CD4-positive, alpha-beta T cell treated with Interleukin-21 for 1 hour (primary cell): ENCODE measurements at regions not wholly inside any gene's neighbourhood (a gene's known extent, or its start where the extent isn't known, plus 50 kb on each side); places are given as distances from the start of the nearest gene placed in this dataset.
"Not testable (repeated sequence)": the region's sequence is repeated elsewhere in the genome, so short reads cannot be mapped to it uniquely, and the experiment has no call there.

ENCODE experiments used
- DNase-seq: peaks from one replicate; pipeline ENCODE4 v3.0.0-alpha.2; 2020

GRCh38 chr5:84783003-84783402 is 398.3 kb upstream of the EDIL3 start:
- DNase-seq: no peak

GRCh38 chr5:84779186-84779585 is 394.5 kb upstream of the EDIL3 start:
- DNase-seq: no peak

- no peak for DNase-seq
These were observed 379.5 kb upstream of the EDIL3 start for GRCh38 chr5:84764227-84764626.

GRCh38 chr5:84758008-84758407 is 373.3 kb upstream of the EDIL3 start:
- DNase-seq: no peak

GRCh38 chr5:84752780-84753179 is 368.1 kb upstream of the EDIL3 start:
- DNase-seq: no peak

- no peak for DNase-seq
These were observed 363.6 kb upstream of the EDIL3 start for GRCh38 chr5:84748313-84748712.

GRCh38 chr5:84746280-84746679 is 361.6 kb upstream of the EDIL3 start:
- not testable (repeated sequence) for DNase-seq

- no peak for DNase-seq
These were observed 356.4 kb upstream of the EDIL3 start for GRCh38 chr5:84741056-84741455.

- no peak for DNase-seq
These were observed 344.6 kb upstream of the EDIL3 start for GRCh38 chr5:84729326-84729725.

GRCh38 chr5:84727708-84728107 is 343.0 kb upstream of the EDIL3 start:
- DNase-seq: no peak

GRCh38 chr5:84725946-84726570 is 341.4 kb upstream of the EDIL3 start:
- no peak for DNase-seq

GRCh38 chr5:84724683-84725082 is 340.0 kb upstream of the EDIL3 start:
- DNase-seq: no peak

GRCh38 chr5:84724181-84724580 is 339.5 kb upstream of the EDIL3 start:
- DNase-seq: no peak

GRCh38 chr5:84718377-84718776 is 333.7 kb upstream of the EDIL3 start:
- DNase-seq: no peak

GRCh38 chr5:84715686-84716085 is 331.0 kb upstream of the EDIL3 start:
- DNase-seq: no peak

GRCh38 chr5:84715091-84715490 is 330.4 kb upstream of the EDIL3 start:
- DNase-seq: no peak

GRCh38 chr5:84709075-84709474 is 324.4 kb upstream of the EDIL3 start:
- DNase-seq: no peak

GRCh38 chr5:84706678-84707641 is 322.3 kb upstream of the EDIL3 start:
- DNase-seq: no peak

- DNase-seq: not testable (repeated sequence)
These were observed 315.9 kb upstream of the EDIL3 start for GRCh38 chr5:84700545-84700944.

- no peak for DNase-seq
These were observed 312.0 kb upstream of the EDIL3 start for GRCh38 chr5:84696651-84697050.

GRCh38 chr5:84695330-84695729 is 310.6 kb upstream of the EDIL3 start:
- DNase-seq: no peak

GRCh38 chr5:84693256-84693655 is 308.6 kb upstream of the EDIL3 start:
- DNase-seq: no peak

GRCh38 chr5:84688566-84688965 is 303.9 kb upstream of the EDIL3 start:
- no peak for DNase-seq
